Neural cell (in vitro differentiated cells): ENCODE measurements at regions not wholly inside any gene's neighbourhood (a gene's known extent, or its start where the extent isn't known, plus 50 kb on each side); places are given as distances from the start of the nearest gene placed in this dataset.

Experiments used
- H2AFZ ChIP-seq: fragments of 200-600, 300-800 bp; sonication (generic), shearing (Covaris generic); 2 replicates; pipeline ENCODE4 v1.6.0; 2014; ENCODE audit warnings: low read depth, mild to moderate bottlenecking, antibody characterized with exemption, low read length, moderate library complexity
- H3F3A ChIP-seq: fragments of 200-600 bp; shearing (Covaris generic); 2 replicates; pipeline ENCODE4 v1.6.1; 2016; ENCODE audit warnings: mild to moderate bottlenecking, moderate library complexity, mixed read lengths, antibody characterized with exemption, low read length; ENCODE audit not compliant: insufficient read depth, poor library complexity, severe bottlenecking
- H3K27ac ChIP-seq: fragments of 200-600, 300-800 bp; sonication (generic), shearing (Covaris generic); 2 replicates; pipeline ENCODE4 v1.5.1; 2014; ENCODE audit warnings: mild to moderate bottlenecking, low read length, moderate library complexity
- H3K27me3 ChIP-seq: fragments of 300-800, 200-600 bp; sonication (generic), shearing (Covaris generic); 2 replicates; pipeline ENCODE4 v1.6.0; 2014; ENCODE audit warnings: mild to moderate bottlenecking, low read depth, low read length, moderate library complexity; ENCODE audit not compliant: insufficient read depth
- H3K36me3 ChIP-seq: fragments of 300-800, 200-600 bp; sonication (generic), shearing (Covaris generic); 2 replicates; pipeline ENCODE4 v1.5.1; 2014; ENCODE audit warnings: mild to moderate bottlenecking, antibody characterized with exemption, low read length, moderate library complexity; ENCODE audit not compliant: insufficient read depth
- H3K4me2 ChIP-seq: fragments of 300-800, 200-600 bp; sonication (generic), shearing (Covaris generic); 2 replicates; pipeline ENCODE4 v1.6.0; 2014; ENCODE audit warnings: mild to moderate bottlenecking, low read length
- H3K4me3 ChIP-seq: fragments of 300-800, 200-600 bp; sonication (generic), shearing (Covaris generic); 2 replicates; pipeline ENCODE4 v1.5.1; 2014; ENCODE audit warnings: mild to moderate bottlenecking, low read length, moderate library complexity
- H3K79me2 ChIP-seq: fragments of 200-600 bp; shearing (Covaris generic); replicated peaks from 2 replicates; pipeline ENCODE4 v1.6.0; 2014; ENCODE audit warnings: mild to moderate bottlenecking, low read length, moderate library complexity; ENCODE audit not compliant: insufficient read depth
- H3K9ac ChIP-seq: fragments of 300-800, 200-600 bp; sonication (generic), shearing (Covaris generic); 2 replicates; pipeline ENCODE4 v1.6.1; 2016; ENCODE audit warnings: mild to moderate bottlenecking, low read length, mixed read lengths
- H3K9me2 ChIP-seq: fragments of 200-600 bp; shearing (Covaris generic); 2 replicates; pipeline ENCODE4 v1.6.1; 2016; ENCODE audit warnings: mild to moderate bottlenecking, low read length, mixed read lengths; ENCODE audit not compliant: insufficient read depth
- H3K9me3 ChIP-seq: fragments of 200-600, 300-800 bp; sonication (generic), shearing (Covaris generic); 2 replicates; pipeline ENCODE4 v1.6.1; 2016; ENCODE audit warnings: mild to moderate bottlenecking, mixed run types, low read length, moderate library complexity, mixed read lengths
- H4K20me1 ChIP-seq: fragments of 200-600 bp; shearing (Covaris generic); 2 replicates; pipeline ENCODE4 v1.6.1; 2016; ENCODE audit warnings: mild to moderate bottlenecking, mixed run types; ENCODE audit not compliant: insufficient read depth
- EP300 ChIP-seq: fragments of 450-650 bp; conservative IDR thresholded peaks from 2 replicates; pipeline ENCODE4 v1.6.1; 2014; ENCODE audit warnings: antibody characterized with exemption, mild to moderate bottlenecking, moderate library complexity; ENCODE audit not compliant: poor library complexity, severe bottlenecking
- EZH2 ChIP-seq: fragments of 200-600, 300-800 bp; shearing (Covaris generic), sonication (generic); IDR thresholded peaks from 2 replicates; pipeline ENCODE4 v1.6.1; 2014; ENCODE audit warnings: antibody characterized with exemption, low read length, borderline replicate concordance, mild to moderate bottlenecking; ENCODE audit not compliant: insufficient read depth, poor library complexity, severe bottlenecking
- MXI1 ChIP-seq: fragments of 450-650 bp; conservative IDR thresholded peaks from 2 replicates; pipeline ENCODE4 v1.6.1; 2014; ENCODE audit warnings: antibody characterized with exemption, mild to moderate bottlenecking; ENCODE audit not compliant: poor library complexity, severe bottlenecking
- POLR2AphosphoS5 ChIP-seq: IDR thresholded peaks from 2 replicates; pipeline ENCODE4 v1.6.1; 2012
- RAD21 ChIP-seq: fragments of 450-650 bp; conservative IDR thresholded peaks from 2 replicates; pipeline ENCODE4 v1.6.1; 2014; ENCODE audit warnings: antibody characterized with exemption, mild to moderate bottlenecking, moderate library complexity
- REST ChIP-seq: IDR thresholded peaks from 2 replicates; pipeline ENCODE4 v1.6.1; 2012; ENCODE audit warnings: borderline replicate concordance
- SMC3 ChIP-seq: fragments of 450-650 bp; conservative IDR thresholded peaks from 2 replicates; pipeline ENCODE4 v1.6.1; 2014; ENCODE audit warnings: antibody characterized with exemption, mild to moderate bottlenecking, moderate library complexity; ENCODE audit not compliant: poor library complexity
- TAF1 ChIP-seq: IDR thresholded peaks from 2 replicates; pipeline ENCODE4 v1.6.1; 2012; ENCODE audit warnings: low read depth
- TF ChIP-seq, protein P1 (sequence below): fragments of 450-650 bp; IDR thresholded peaks from 2 replicates; pipeline ENCODE4 v1.5.1; 2014; ENCODE audit warnings: antibody characterized with exemption, mild to moderate bottlenecking, moderate library complexity; ENCODE audit not compliant: poor library complexity, severe bottlenecking

DNA sequence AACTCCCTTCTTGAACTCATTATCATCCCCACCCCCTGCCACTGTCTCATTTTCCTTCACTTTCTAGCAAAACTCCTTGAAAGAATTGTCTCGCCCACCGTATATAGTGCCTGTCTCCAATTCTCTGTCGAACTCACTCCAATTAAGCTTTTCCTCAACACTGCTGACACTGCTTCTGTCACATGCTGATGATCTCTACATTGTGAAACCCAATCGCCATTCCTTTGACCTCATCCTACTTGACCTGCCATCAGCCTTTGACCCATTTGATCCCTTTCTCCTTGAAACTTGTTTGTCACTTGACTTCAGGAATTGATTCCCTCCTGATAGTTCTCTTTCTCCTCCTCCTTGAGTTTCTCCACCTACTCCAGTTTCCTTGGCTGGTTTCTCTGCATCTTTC is 54.8 kb downstream of the CCDC71L start:
- TF ChIP-seq, protein P1, sequence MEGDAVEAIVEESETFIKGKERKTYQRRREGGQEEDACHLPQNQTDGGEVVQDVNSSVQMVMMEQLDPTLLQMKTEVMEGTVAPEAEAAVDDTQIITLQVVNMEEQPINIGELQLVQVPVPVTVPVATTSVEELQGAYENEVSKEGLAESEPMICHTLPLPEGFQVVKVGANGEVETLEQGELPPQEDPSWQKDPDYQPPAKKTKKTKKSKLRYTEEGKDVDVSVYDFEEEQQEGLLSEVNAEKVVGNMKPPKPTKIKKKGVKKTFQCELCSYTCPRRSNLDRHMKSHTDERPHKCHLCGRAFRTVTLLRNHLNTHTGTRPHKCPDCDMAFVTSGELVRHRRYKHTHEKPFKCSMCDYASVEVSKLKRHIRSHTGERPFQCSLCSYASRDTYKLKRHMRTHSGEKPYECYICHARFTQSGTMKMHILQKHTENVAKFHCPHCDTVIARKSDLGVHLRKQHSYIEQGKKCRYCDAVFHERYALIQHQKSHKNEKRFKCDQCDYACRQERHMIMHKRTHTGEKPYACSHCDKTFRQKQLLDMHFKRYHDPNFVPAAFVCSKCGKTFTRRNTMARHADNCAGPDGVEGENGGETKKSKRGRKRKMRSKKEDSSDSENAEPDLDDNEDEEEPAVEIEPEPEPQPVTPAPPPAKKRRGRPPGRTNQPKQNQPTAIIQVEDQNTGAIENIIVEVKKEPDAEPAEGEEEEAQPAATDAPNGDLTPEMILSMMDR = no peak
- TF ChIP-seq REST = no peak
- TF ChIP-seq MXI1 = no peak
- no peak for TF ChIP-seq RAD21
- TF ChIP-seq EP300 = no peak
- no peak for TF ChIP-seq POLR2AphosphoS5
- no peak for TF ChIP-seq SMC3
- TF ChIP-seq EZH2 = no peak
- no peak for TF ChIP-seq TAF1
- no peaks in the 10 kb centered on the region for H3F3A ChIP-seq
- no peak overlapping the region for H2AFZ ChIP-seq
- H3K79me2 ChIP-seq = no peaks in the 10 kb centered on the region
- no peaks in the 10 kb centered on the region for H3K9me3 ChIP-seq
- H3K9ac ChIP-seq = no peak overlapping the region
- no peaks in the 10 kb centered on the region for H3K9me2 ChIP-seq
- no peak overlapping the region for H3K27ac ChIP-seq
- H3K27me3 ChIP-seq = no peaks in the 10 kb centered on the region
- H4K20me1 ChIP-seq = no peaks in the 10 kb centered on the region
- H3K4me3 ChIP-seq = no peak overlapping the region
- no peak overlapping the region for H3K4me2 ChIP-seq
- no peaks in the 10 kb centered on the region for H3K36me3 ChIP-seq

- no peak overlapping the region for H3K4me3 ChIP-seq
- no peak for TF ChIP-seq TAF1
- TF ChIP-seq SMC3 = no peak
- TF ChIP-seq REST = no peak
- no peak for TF ChIP-seq EZH2
- no peak for TF ChIP-seq EP300
- TF ChIP-seq RAD21 = no peak
- TF ChIP-seq, protein P1 = no peak
- no peak for TF ChIP-seq MXI1
- TF ChIP-seq POLR2AphosphoS5 = no peak
- no peaks in the 10 kb centered on the region for H3K79me2 ChIP-seq
- no peak overlapping the region for H2AFZ ChIP-seq
- no peaks in the 10 kb centered on the region for H3K36me3 ChIP-seq
- no peaks in the 10 kb centered on the region for H3K9me2 ChIP-seq
- no peak overlapping the region for H3K9ac ChIP-seq
- no peak overlapping the region for H3K27ac ChIP-seq
- no peaks in the 10 kb centered on the region for H4K20me1 ChIP-seq
- no peaks in the 10 kb centered on the region for H3K27me3 ChIP-seq
- no peaks in the 10 kb centered on the region for H3F3A ChIP-seq
- no peaks in the 10 kb centered on the region for H3K9me3 ChIP-seq
- H3K4me2 ChIP-seq = no peak overlapping the region
These were observed 56.0 kb downstream of the CCDC71L start for GRCh38 chr7:106604971-106605370.
